ENCODE measurements at regions not wholly inside any gene's neighbourhood (a gene's known extent, or its start where the extent isn't known, plus 50 kb on each side); places are given as distances from the start of the nearest gene placed in this dataset.

- no peak overlapping the region for H3K4me3 ChIP-seq
- intact Hi-C loops (cut with DNase I): no loop called here
- H3K9me3 ChIP-seq (replicated peaks in 1 of 3): no peaks in the 10 kb centered on the region
- no peaks in the 10 kb centered on the region for H3K36me3 ChIP-seq (replicated peaks in 1 of 2)
- TF ChIP-seq POLR2A (IDR thresholded peaks at IDR 0.05) (no peak), CTCF (IDR thresholded peaks at IDR 0.05) (no peak)
- 35 to 48% (median 44%) methylated on average over 6 of the region's 6 CpGs for WGBS, 4 donors
- no peaks in the 10 kb centered on the region for H3K27me3 ChIP-seq
- peak; percentile 39 to 83 (median 62) for DNase-seq
- H3K27ac ChIP-seq: peak overlapping the region in 2 of 5 donors; percentile 20 to 77
- no peaks in the 10 kb centered on the region for H3K4me1 ChIP-seq (replicated peaks in 1 of 2)
Measured at GRCh38 chr10:29895456-29895855, 163.9 kb downstream of the JCAD start.

GRCh38 chr10:29888321-29888720 lies 171.1 kb downstream of the JCAD start:
- no peaks in the 10 kb centered on the region for H3K9me3 ChIP-seq (replicated peaks in 1 of 3)
- 87 to 100% (median 89%) methylated on average over 1 of the region's 1 CpG for WGBS, 4 donors

GRCh38 chr10:29886299-29886698 lies 173.1 kb downstream of the JCAD start:
- H3K4me1 ChIP-seq (replicated peaks in 1 of 2): no peaks in the 10 kb centered on the region
- no peaks in the 10 kb centered on the region for H3K36me3 ChIP-seq (replicated peaks in 1 of 2)
- H3K4me3 ChIP-seq: no peak overlapping the region
- H3K9me3 ChIP-seq (replicated peaks in 1 of 3): no peaks in the 10 kb centered on the region
- H3K27me3 ChIP-seq: no peaks in the 10 kb centered on the region
- WGBS, 4 donors: 77 to 88% (median 81%) methylated on average over 3 of the region's 3 CpGs
- TF ChIP-seq POLR2A (IDR thresholded peaks at IDR 0.05) (no peak), CTCF (IDR thresholded peaks at IDR 0.05) (no peak)
- H3K27ac ChIP-seq: no peak overlapping the region
- intact Hi-C loops (cut with DNase I): no loop called here
- no peak for DNase-seq

More at GRCh38 chr10:29888321-29888720, 171.1 kb downstream of the JCAD start:
- no peaks in the 10 kb centered on the region for H3K36me3 ChIP-seq (replicated peaks in 1 of 2)
- no peak for DNase-seq
- no peak overlapping the region for H3K27ac ChIP-seq
- TF ChIP-seq CTCF (IDR thresholded peaks at IDR 0.05) (no peak), POLR2A (IDR thresholded peaks at IDR 0.05) (no peak)
- intact Hi-C loops (cut with DNase I): no loop called here
- no peaks in the 10 kb centered on the region for H3K4me1 ChIP-seq (replicated peaks in 1 of 2)
- no peaks in the 10 kb centered on the region for H3K27me3 ChIP-seq
- H3K4me3 ChIP-seq: no peak overlapping the region

GRCh38 chr10:29883231-29883630 lies 176.2 kb downstream of the JCAD start:
- H3K27ac ChIP-seq: peak overlapping the region in 2 of 5 donors; percentile 37 to 53
- intact Hi-C loops (cut with DNase I): no loop called here
- WGBS, 4 donors: 85 to 97% (median 90%) methylated on average over 3 of the region's 3 CpGs
- DNase-seq: no peak
- H3K4me3 ChIP-seq: no peak overlapping the region
- no peaks in the 10 kb centered on the region for H3K36me3 ChIP-seq (replicated peaks in 1 of 2)
- peaks cover 0 to under 1% of the 10 kb centered on the region in 2 donors for H3K4me1 ChIP-seq (replicated peaks in 1 of 2)
- TF ChIP-seq CTCF (IDR thresholded peaks at IDR 0.05) (no peak), POLR2A (IDR thresholded peaks at IDR 0.05) (no peak)
- no peaks in the 10 kb centered on the region for H3K9me3 ChIP-seq (replicated peaks in 1 of 3)
- no peaks in the 10 kb centered on the region for H3K27me3 ChIP-seq

Measured in adrenal gland (tissue), 9 donors.